COLO829 (cell line): ENCODE measurements at regions not wholly inside any gene's neighbourhood (a gene's known extent, or its start where the extent isn't known, plus 50 kb on each side); places are given as distances from the start of the nearest gene placed in this dataset.
"Not testable (repeated sequence)": the region's sequence is repeated elsewhere in the genome, so short reads cannot be mapped to it uniquely, and the experiment has no call there.

Experiments used
- DNase-seq: peaks from one replicate; pipeline ENCODE4 v3.0.0; 2012; ENCODE audit warnings: low spot score

DNA sequence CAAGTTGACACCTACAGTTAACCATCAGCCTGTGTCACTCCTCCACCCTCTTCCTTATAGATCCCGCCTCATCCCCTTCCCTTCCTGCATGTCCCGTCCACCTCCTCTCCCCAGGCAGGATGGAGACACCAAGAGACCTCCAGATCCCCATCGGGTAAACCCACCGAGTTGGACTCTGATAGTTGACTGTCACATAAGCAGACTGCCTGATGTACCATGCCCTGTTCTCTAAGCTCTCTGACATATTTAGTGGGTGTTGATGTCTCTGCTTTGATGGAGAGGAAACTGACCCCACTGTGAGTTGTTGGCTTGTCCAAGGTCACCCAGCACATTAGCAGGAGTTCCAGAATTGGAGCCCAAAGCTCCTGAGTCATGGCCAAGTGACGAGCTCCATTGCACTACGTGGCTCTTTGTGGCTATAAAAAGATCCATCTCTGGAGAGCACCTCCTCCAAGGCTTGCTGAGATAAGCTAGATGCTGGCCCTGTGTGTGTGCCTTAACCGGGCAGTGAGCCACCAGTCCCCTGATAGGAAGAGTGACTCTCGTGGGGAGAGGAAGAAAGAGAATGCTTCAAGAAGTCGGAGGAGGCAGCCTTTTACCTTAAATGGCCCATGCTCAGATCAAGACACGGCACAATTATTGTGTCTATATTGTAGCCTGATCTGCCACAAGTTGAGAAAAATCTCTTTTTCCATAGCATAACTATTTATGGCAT, 236.0 kb upstream of the ECI2 start:
- DNase-seq, result no peak

DNA sequence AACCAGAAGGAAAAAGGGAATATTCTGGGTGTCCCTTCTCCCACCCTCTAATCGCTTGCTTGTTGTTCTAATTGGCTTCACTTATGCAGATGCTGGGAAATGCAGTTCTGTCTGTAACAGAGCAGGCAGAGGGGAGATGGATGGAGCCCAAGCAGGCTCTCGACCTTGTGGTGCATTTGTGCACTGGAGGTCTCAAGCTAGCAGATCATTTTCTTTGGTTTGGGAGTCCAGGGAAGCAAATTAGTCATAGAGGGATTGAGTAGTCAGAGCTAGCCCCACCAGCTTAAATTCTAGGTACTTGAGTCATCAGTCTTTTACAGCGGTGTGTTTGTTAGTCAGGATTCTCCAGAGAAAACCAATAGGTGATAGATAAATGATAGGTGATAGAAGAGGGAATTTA, 234.7 kb upstream of the ECI2 start:
- no peak for DNase-seq

DNA sequence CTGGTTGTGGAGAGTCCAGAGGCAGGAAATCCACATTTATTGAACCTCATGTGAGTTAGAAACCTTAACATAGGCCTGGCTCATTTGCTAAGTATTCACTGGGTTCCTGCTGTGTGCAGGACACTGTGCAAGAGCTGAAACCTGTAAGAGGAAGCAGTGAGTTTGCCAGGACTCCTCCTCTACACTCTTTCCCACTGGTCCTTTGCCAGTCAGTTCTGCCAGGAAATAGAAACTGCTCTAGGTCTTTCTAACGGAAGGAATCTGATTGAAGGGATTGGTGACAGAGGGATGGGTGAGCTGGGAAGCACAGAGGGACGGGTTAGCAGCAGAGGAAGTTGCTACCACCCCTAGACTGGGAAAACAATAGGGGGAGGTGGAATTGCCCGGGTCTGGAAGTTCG, 234.2 kb upstream of the ECI2 start:
- no peak for DNase-seq

DNA sequence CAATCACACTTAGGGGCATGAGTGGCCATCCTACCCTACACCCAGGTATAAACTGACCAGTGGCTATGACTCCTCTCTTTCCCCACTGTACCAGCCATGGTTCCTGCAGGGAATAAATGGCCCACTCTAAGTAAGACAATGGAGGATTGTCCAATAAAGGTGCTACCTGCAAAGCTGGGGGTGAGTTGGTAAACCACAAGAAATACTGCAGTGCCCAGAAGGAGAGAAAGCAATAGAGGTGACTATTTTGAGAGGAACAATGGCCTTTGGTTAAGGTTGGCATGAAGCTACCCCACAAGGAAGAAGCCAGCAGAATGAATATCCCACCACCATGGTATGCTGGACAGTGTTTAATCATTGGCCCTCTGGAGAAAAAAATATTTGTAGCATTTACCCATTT, 233.3 kb upstream of the ECI2 start:
- DNase-seq, result no peak

DNA sequence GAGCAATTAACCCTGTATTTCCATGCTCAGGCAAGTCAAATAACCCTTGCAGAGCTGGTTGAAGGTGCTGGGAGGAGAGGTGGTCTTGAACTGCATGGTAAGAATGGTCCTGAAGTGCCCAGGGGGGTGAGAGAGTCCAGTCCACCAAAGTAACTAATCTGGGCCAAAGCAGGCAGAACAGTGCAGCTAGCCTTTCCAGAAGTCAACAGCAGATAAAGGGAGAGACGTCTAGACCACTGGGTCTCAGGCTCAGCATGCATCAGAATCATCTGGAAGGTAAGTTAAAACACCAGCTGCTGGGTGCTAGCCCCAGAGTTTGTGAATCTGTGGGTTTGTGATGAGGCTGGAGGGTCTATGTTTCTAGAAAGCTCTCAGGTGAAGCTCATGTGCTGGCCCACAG, 232.3 kb upstream of the ECI2 start:
- DNase-seq, result no peak

DNA sequence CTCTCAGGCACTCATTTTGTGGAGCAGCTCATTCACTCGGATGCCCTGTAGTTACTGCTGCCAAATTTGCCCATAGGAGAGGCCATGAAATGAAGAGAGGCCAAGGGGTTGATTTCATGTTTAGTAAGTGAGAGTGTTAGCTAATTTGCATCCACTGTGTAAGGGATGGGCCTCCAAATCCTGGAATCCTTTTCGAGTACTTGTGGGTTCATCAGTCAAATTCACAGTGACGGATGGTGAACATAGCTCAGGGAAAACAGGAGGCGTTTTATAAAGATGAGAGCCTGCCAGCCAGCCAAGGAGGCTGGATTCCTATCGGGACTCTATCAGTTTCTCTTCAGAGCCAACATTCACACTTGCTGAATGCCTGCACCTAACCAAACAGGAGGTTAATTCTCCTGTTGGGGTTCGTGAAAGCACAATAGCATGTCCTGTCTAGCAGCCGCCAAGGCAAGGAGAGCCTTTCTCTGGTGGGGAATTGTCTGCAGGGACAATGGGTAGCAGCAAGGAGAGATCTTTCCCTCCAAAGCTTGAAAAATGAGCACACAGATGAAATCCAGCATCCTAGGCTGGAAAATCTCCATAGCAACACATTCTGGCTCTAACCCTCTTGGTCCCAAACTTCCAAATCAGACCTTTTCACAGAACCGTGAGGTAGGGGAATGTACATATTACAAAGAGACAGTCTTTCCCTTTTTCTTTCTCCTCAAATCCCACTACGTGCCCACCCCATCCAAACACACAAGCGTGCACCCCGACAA, 231.4 kb upstream of the ECI2 start:
- no peak for DNase-seq

DNA sequence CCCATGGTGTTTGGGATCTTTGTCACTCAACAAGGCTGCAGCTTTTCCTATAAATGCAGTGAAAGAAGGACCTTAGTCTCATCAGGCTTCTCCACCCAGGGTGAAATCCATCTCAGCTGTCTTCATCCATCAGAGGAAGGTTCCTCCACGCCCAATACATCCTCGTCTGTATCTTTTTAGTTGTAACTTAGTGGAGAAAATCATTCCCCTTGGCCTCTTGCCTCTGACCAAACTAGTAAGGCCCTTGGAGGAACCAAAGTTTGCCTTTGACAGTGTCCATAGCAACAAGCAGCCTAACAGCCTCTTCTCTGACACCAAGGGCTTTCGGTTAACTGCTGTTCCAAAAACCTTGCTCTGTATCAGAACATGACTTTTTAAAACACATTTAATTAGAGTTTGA, 230.3 kb upstream of the ECI2 start:
- no peak for DNase-seq

DNA sequence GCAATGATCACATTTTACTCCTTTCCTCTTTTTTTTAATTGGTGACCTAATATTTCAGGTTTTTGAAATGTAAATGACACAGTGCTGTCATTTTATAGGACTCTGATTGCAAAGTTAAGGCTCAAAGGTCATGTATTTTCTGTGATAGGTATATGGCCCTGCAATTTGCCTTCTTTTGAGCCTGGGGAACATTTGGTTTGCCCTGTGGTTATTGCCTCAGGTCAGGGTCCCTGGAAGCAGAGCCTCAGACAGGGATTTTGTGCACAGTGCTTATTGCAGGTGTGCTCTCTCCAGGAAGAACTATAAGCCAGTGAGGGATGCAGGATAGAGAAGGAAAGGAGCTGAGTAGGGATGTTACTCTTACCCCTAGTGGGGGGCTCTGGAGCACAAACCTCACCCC, 229.3 kb upstream of the ECI2 start:
- DNase-seq, result no peak

DNA sequence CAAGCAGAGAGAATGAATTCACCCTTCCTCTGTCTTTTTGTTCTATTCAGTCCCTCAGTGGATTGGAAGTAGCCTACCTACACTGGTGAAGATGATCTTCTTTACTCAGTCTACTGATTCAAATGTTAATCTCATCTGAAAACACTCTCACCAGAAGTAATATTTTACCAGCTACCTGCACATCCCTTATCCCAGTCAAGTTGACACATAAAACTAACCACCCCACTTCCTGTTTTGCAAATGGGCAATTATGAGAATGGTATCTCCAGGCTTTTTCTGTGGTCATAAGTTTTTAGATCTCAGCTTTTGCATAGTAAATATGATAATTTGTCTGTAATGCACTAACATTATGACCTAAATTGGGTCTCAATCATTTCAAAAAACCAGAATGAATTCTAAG, 228.8 kb upstream of the ECI2 start:
- DNase-seq, result no peak

DNA sequence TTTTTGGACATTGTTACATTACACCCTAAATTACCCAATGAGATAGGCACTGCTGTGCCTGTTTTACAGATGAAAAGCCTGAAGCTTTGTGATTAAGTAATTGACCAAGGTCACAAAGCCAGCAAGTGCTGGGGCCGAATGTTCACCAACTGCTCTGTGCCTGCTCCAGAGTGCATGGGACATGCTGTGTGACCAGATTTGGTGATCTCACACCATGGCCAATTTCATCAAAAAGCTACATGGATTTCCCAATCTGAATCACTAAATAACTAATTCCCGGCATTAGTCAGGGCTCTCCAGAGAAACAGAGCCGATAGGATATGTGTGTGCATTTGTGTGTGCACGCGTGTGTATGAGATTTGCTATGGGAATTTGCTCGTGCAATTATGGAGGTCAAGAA, 228.3 kb upstream of the ECI2 start:
- no peak for DNase-seq

DNA sequence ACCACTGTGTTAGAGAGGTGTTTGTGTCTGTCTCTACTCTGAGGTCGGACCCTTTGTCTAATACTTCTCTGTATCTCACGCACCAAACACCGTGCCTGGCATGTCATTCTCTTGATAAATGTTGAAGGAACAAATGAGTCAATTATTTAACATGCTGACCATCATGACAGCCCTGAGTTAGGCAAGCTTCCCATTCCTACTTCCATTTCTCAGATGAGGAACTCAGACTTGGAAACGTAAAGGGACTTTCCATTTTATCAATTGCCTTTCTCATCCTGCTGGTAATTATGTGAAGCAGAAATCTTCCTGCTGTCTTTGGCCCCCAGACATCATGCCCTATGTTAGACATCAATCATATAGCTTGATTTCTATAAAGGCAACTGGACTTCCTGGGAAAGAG, 227.0 kb upstream of the ECI2 start:
- DNase-seq, result no peak

DNA sequence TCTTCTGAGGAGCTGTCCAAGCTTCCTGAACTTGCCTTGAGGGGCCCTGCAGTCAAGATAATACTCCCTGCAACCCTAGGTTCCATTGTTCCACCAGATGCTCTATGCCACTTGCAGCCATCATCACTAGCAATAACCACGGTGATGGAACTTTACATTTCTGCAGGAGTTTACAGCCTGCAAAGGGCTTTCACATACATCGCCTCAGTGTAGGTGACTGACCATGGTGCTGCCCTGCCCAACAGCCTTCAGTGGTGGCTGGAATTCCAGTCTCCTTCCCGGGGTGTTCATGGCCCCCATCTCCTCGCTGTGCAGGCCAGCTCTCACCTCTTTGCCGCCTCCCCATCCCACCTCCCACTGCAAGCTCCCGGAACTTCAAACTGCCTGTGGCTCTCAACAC, 225.5 kb upstream of the ECI2 start:
- no peak for DNase-seq

DNA sequence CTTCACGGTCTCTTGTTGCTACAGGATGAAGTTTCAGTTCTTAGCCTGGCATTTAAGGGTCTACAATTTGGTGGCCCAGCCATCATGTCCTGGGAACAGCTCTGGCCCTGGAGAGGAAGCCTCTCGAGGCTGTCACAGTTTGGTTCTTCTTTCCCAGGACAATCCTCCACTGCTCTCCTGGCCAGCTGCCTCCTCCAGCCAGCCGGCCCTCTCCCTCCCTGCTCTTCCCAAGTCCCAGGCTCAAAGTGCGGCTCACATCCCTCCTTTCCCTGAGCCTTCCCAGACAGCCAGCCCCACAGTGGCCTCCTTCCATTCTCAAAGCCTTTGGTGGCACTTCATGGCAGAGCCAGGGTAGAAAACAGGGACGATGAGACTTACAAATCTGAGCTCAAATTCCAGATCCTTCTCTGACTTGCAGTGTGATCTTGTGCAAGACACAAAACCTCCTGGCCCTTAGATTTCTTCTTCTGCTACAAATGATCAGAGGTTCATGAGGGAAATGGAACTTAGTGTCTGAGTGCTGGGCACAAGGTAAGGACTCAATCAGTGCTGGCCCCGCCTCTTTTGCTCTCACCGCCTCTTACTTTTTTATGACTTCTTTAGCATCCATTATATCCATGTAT, 223.8 kb upstream of the ECI2 start:
- DNase-seq, result no peak

DNA sequence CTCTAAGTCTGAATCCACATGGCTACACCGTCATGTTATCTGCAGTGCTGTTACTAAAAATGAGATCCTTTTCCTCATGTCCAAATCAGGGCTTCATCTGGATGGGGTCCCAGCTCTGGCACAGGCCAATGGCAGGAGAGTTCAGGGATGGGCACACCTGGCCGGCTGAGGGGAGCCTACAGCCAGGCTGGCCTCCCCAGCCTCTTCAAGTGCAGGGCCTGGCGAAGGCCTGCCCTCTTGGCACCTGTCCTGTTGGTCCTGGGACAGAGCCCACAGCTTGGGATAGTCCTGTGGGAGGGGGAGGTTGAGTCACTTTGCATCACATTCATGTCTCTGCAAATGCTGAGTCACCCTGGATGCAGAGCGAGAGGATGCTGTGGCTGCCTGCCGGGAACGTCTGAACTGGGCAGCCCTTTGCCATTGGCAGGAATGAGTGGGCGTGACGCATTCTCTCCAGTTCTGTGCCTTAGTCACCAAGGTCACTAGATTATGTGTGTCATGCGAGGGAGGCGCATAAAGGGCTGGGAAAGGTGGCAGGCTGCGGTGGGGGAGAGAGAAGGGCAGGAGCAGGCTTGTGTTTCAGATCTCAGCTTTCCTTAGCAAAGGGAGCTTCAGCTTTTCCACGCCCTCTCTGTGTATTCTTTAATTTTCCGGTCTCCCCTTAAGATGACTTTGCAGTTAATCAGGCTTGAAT, 223.2 kb upstream of the ECI2 start:
- DNase-seq, result peak; percentile 95

DNA sequence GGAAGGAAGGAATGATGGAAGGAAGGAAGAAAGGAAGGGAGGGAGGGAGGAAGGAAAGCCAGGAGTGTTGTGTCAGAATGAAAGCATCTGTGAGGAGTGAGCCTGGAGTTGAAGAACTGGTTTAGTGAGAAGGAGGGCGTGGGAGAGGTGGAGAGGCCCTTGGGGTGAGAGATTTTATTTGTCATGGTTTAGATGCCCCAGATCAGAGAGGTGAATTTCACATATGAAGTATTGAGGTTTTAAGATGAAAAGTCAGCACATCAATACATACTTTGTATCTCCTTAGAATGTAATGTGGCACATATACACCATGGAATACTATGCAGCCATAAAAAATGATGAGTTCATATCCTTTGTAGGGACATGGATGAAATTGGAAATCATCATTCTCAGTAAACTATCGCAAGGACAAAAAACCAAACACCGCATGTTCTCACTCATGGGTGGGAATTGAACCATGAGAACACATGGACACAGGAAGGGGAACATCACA, 222.3 kb upstream of the ECI2 start:
- not testable (repeated sequence) for DNase-seq

DNA sequence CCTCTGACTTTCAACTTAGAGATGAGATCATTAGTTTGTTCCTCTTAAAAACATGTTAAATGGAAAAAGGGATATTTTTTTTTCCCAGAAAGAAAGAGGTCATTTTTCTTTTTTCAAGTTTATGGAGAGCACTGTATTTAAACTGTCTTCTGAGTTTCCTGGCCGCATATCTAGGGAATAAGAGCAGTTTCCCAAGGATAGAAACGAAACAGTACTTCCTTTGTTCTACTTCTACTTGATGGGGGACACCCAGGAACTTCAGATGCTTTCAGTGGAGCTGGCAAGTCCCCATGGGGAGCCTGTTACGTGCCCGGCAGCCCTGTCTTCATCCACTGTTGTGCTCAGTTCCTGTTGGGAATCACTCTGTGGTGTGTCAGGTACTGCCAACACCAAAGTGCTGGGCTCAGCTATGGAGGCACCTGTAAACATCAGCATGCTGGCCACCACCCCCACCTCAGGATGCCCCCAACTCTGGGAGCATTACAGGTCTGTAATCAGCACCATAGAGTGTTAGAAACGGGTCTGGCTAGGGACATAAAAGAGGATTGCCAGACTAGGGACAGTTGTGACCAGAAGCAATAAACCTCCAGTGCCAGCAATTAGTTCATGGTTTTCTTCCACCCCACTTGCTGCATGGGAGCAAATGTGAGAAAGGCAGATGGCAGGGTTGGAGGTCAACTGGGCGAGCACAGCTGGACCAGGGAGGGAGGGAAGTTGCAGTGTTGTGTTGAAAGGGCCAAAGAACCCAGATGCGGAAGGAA, 221.7 kb upstream of the ECI2 start:
- DNase-seq, result peak; percentile 93

DNA sequence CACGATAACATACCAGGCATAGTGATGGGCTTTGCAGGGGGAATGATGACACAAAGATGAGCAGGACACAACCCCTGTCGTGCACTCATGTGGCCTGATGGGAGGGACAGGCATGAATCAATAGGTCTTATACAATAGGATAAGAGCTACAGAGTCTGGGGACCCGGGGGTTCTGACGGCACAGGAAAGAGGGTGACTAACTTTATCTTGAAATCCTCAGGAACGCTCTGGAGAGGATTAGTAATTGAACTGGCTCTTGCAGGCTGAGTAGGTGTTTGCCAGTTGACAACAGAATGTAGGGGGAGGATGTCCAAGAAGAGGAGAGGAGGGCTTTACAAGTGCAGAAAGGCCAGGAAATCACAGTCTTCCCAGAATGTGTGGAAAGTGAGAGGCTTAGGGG, 219.9 kb upstream of the ECI2 start:
- no peak for DNase-seq

DNA sequence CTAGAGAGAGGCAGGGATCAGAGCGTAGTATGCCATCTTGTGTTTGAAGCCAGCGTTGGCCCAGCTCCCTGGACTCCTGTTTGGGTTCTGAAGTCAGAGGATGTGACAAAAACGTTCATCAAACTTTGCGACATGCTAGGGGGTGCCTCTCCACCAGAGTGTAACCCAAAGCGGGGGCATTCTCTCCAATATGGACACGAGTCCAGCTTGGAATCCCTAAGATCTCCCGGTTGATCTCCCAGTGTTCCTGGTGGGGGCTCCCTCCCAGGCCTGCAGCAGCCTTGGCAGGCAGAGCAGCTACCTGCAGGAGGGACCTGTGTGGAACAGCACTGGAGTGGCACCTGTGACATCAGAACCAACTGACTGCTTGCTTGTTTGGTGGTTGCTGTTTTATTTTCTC, 218.8 kb upstream of the ECI2 start:
- DNase-seq, result no peak

DNA sequence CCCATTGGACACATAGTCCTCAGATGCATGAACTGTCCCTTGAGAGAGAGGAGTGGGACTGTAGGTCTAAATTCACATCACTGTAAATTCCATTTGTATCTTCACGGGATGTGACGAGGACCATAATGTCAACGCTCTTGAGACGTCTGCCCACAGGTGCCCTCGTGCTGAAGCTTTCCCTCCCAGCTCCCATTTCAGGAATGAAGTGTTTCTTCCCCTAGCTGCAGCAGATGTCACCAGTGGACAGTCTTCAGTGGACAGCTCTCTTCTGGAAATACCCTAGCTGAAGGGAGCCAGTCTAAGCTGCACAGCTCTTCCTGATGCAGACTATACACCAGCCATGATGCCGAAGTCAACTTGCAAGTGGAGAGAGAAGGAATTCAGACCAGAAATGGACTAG, 217.4 kb upstream of the ECI2 start:
- no peak for DNase-seq

DNA sequence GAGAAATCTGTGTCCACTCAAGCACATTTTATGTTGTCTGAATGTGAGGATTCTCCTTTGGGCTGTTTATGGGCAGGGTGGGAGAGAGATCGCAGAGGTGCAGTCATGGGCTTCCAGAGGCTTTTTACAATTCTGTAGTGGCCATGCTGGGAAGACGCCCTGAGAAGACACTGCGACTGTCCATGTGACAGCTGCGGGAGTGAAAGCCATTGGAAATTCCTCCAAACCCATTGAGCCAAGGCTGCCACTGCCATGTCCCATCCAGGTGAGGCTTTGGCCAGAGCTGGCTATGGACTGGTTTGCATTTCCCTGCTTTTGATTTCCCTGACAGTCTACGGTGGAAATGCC, 216.9 kb upstream of the ECI2 start:
- no peak for DNase-seq

DNA sequence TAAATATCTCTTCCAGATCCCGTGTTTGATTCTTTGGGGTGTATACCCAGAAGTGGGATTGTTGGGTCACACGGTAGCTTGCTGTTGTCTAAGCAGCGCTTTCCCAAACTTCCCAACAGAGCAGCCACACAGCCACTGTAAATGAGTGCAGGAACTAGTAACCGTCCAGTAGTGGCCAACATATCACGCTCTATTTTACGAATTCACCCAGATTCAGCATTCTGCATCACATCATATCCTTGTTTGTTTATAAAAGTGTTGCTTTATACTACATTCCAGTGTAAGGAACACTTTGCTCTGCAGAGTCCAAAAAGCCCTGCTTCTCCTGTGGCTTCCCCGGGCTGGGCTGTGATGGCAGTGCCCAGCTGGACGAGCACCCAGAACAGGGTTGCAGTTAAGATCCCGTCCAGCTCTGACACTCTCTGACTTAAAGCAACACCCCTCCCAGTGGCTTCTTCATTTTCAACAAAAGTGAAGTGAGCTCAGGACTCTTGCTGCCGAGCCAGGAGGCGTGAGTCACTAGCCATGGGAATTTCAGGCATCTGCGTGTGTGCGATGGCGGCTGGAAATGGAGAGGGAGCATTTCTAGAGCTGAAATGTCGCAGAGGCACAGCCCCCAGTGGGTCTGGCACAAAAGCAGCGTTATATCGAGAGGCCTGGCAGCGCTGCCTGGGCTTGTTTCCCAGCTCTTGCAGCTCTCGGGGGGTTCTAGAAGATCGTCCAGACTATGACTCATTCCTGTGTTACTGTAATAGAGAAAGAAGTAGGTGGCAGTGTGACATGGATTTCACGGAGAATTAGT, 216.3 kb upstream of the ECI2 start:
- DNase-seq, result peak; percentile 88
